ENCODE measurements at regions not wholly inside any gene's neighbourhood (a gene's known extent, or its start where the extent isn't known, plus 50 kb on each side); places are given as distances from the start of the nearest gene placed in this dataset.

DNA sequence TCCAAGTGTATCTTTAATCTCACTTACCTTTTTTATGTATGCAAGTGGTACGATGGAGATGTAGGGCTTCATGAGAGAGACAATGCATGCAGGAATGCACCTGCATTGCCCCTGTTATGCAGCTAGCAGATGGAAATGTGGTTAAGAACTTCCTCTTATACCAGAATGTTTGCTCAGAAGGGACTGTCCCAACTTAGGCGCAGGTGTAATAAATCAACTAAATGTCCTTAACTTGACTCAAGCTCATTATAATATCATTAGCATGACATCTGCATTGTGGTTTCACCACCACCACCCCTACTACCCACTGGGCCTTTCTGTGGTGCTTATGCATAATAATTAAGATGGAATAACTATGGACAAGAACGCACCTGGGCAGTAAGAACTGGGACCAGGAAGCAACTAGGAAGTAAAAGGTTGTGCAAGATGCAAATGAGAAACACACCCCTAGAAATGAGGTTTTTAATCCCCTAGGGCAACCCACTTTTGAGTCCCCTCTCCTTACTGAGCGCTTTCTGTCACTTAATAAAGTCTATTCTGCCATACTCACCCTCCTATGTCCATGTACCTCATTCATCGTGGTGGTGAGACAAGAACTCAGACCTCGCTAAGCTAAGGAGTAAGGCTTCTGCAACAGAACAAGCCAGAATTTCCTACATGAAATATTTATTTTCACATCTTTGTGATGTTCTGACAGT lies 1103.3 kb upstream of the B3GALT2 start:
- TF ChIP-seq, protein P1, sequence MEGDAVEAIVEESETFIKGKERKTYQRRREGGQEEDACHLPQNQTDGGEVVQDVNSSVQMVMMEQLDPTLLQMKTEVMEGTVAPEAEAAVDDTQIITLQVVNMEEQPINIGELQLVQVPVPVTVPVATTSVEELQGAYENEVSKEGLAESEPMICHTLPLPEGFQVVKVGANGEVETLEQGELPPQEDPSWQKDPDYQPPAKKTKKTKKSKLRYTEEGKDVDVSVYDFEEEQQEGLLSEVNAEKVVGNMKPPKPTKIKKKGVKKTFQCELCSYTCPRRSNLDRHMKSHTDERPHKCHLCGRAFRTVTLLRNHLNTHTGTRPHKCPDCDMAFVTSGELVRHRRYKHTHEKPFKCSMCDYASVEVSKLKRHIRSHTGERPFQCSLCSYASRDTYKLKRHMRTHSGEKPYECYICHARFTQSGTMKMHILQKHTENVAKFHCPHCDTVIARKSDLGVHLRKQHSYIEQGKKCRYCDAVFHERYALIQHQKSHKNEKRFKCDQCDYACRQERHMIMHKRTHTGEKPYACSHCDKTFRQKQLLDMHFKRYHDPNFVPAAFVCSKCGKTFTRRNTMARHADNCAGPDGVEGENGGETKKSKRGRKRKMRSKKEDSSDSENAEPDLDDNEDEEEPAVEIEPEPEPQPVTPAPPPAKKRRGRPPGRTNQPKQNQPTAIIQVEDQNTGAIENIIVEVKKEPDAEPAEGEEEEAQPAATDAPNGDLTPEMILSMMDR (IDR thresholded peaks at IDR 0.05; ENCODE audit: control extremely low read depth, extremely low read depth, low read depth, missing control alignments), result no peak
- CTCF ChIA-PET, result no interaction called here
- DNase-seq (ENCODE audit: extremely low spot score), result peak; percentile 41
- POLR2A ChIA-PET, result no interaction called here

DNA sequence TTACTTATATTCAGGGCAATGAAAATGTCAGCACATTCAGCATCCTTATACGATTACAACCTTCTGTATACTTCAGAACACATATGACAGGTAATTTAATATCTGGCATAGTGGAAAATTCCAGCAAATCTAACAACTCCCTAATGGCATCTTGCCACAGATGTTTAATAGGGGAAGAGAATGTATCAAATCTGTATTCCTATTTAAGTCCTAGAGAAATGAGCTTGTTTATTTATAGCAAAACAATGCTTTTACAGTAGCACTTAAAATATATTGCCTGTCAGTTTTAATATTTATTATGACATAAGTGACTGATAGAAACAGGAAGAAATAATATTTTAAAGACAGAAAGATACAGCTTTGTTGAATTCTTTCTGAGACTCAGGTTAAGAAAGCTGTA lies 1101.8 kb upstream of the B3GALT2 start:
- DNase-seq (ENCODE audit: extremely low spot score), result no peak
- POLR2A ChIA-PET, result no interaction called here
- CTCF ChIA-PET, result no interaction called here
- TF ChIP-seq, protein P1 (IDR thresholded peaks at IDR 0.05; ENCODE audit: control extremely low read depth, extremely low read depth, low read depth, missing control alignments), result no peak

DNA sequence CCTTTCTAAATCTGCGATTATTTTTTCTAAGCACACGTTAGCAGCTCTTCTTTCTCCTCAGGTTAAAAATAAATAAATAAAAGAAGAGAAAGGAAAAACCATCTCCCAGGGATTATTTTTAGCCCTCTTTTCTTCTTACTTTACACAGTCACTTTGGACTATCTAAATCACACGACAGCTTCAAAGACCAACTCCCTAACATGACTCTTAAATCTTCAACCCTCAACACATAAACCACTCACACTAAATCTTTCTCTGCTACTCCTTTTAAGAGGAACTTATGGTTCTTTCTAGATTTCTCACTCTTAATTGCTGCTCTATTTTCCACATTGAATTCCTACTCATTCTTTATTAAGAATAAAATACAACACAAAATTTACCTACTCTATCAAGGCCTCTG lies 1095.0 kb upstream of the B3GALT2 start:
- CTCF ChIA-PET, result no interaction called here
- POLR2A ChIA-PET, result no interaction called here

DNA sequence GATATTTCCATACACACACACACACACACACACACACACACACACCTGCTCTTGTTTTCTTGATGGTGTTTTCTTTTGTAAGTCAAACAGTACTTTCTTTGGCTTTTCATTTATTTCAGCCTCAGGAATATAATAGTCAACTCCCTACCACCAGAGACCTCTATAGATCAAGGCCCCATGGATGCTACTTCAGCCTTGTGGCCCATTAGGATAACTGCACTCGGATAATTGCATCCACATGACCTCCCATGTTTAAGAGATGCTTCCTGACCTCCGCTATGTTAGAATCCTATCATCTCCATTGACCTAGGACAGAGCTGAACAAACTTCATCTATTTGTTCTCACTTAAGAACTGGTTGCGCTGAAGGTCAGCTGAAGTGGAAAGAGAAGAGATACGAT lies 1094.0 kb upstream of the B3GALT2 start:
- ChIA-PET CTCF (no interaction called here), POLR2A (no interaction called here)
- no peak for DNase-seq (ENCODE audit: extremely low spot score)
- TF ChIP-seq, protein P1 (IDR thresholded peaks at IDR 0.05; ENCODE audit: control extremely low read depth, extremely low read depth, low read depth, missing control alignments), result no peak

More for the DNA sequence above, 1095.0 kb upstream of the B3GALT2 start:
- TF ChIP-seq, protein P1 (IDR thresholded peaks at IDR 0.05; ENCODE audit: control extremely low read depth, extremely low read depth, low read depth, missing control alignments), result no peak
- DNase-seq (ENCODE audit: extremely low spot score), result no peak

DNA sequence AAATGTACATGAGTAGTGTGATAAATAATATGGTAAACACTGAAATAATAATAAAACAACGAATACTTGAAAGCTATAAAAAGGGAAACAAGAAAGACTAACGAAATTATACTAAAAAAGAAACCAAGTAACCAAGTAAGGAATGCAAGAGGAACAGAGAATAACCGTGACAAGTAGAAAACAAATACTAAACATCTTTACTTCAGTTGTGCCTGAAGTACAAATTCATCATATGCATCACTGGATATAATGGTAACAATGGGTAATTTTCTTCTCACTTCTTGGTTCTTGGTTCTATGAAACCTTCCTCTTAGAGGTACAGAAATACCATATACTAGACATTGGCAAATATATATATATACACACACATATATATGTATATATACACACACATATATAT lies 1093.6 kb upstream of the B3GALT2 start:
- TF ChIP-seq, protein P1 (IDR thresholded peaks at IDR 0.05; ENCODE audit: control extremely low read depth, extremely low read depth, low read depth, missing control alignments), result no peak
- ChIA-PET POLR2A (no interaction called here), CTCF (no interaction called here)
- DNase-seq (ENCODE audit: extremely low spot score), result peak; percentile 43

DNA sequence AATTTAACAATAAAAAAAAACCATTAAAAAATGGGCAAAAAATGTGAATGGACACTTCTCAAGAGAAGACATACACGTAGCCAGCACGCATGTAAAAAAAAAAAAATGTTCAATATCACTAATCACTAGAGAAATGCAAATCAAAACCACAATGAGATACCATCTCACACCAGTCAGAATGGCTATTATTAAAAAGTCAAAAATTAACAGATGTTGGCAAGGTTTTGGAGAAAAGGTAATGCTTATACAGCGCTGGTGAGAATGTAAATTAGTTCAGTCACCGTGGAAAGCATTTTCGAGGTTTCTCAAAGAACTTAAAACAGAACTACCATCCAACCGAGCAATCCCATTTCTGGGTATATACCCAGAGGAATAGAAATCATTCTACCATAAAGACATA lies 1091.5 kb upstream of the B3GALT2 start:
- DNase-seq (ENCODE audit: extremely low spot score), result no peak
- ChIA-PET CTCF (no interaction called here), POLR2A (no interaction called here)
- TF ChIP-seq, protein P1 (IDR thresholded peaks at IDR 0.05; ENCODE audit: control extremely low read depth, extremely low read depth, low read depth, missing control alignments), result no peak

Data from GM10248 (cell line).